Osteocyte (in vitro differentiated cells): ENCODE measurements at regions not wholly inside any gene's neighbourhood (a gene's known extent, or its start where the extent isn't known, plus 50 kb on each side); places are given as distances from the start of the nearest gene placed in this dataset.
"Not testable (repeated sequence)": the region's sequence is repeated elsewhere in the genome, so short reads cannot be mapped to it uniquely, and the experiment has no call there.

Experiments used
- DNase-seq: peaks from one replicate; pipeline ENCODE4 v3.0.0; 2021; ENCODE audit warnings: mixed read lengths; ENCODE audit not compliant: unreplicated experiment; ENCODE audit errors: extremely low spot score
- H3K27ac Mint-ChIP-seq: one replicate; pipeline ENCODE4 v1.8.0; 2021; ENCODE audit warnings: mild to moderate bottlenecking, mixed read lengths; ENCODE audit not compliant: unreplicated experiment
- H3K27me3 Mint-ChIP-seq: one replicate; pipeline ENCODE4 v1.8.0; 2021; ENCODE audit warnings: mixed read lengths; ENCODE audit not compliant: unreplicated experiment
- H3K36me3 Mint-ChIP-seq: one replicate; pipeline ENCODE4 v1.8.0; 2021; ENCODE audit warnings: mixed read lengths; ENCODE audit not compliant: unreplicated experiment
- H3K4me1 Mint-ChIP-seq: one replicate; pipeline ENCODE4 v1.8.0; 2021; ENCODE audit warnings: mixed read lengths; ENCODE audit not compliant: unreplicated experiment
- H3K4me3 Mint-ChIP-seq: one replicate; pipeline ENCODE4 v1.8.0; 2021; ENCODE audit warnings: mild to moderate bottlenecking, moderate library complexity, mixed read lengths; ENCODE audit not compliant: unreplicated experiment
- H3K9me3 Mint-ChIP-seq: one replicate; pipeline ENCODE4 v1.8.0; 2021; ENCODE audit warnings: mixed read lengths; ENCODE audit not compliant: unreplicated experiment
- CTCF ChIP-seq: fragments of 200-600 bp; sonication (generic); IDR thresholded peaks from 2 replicates; pipeline ENCODE4 v1.5.0; 2021; ENCODE audit warnings: antibody characterized with exemption, mild to moderate bottlenecking, moderate library complexity

GRCh38 chr6:11458509-11458908 lies 79.0 kb upstream of the TMEM170B start:
- Mint-ChIP-seq H3K27ac (no peak overlapping the region), H3K27me3 (peaks cover 7% of the 10 kb centered on the region), H3K4me3 (no peak overlapping the region), H3K4me1 (peaks cover 2% of the 10 kb centered on the region), H3K9me3 (no peaks in the 10 kb centered on the region), H3K36me3 (no peaks in the 10 kb centered on the region)
- no peak for DNase-seq
- no peak for TF ChIP-seq CTCF

- not testable (repeated sequence) for H3K4me3 Mint-ChIP-seq, H3K27ac Mint-ChIP-seq, H3K27me3 Mint-ChIP-seq, H3K36me3 Mint-ChIP-seq, H3K9me3 Mint-ChIP-seq, H3K4me1 Mint-ChIP-seq, DNase-seq
Measured at GRCh38 chr6:11457422-11457821, 80.1 kb upstream of the TMEM170B start.

GRCh38 chr6:11452106-11452505 lies 85.4 kb upstream of the TMEM170B start:
- not testable (repeated sequence) for H3K27me3 Mint-ChIP-seq, H3K36me3 Mint-ChIP-seq, H3K4me1 Mint-ChIP-seq, DNase-seq, H3K9me3 Mint-ChIP-seq, H3K4me3 Mint-ChIP-seq, H3K27ac Mint-ChIP-seq

GRCh38 chr6:11450037-11450436 lies 87.5 kb upstream of the TMEM170B start:
- H3K27ac Mint-ChIP-seq = no peak overlapping the region
- peaks cover 10% of the 10 kb centered on the region for H3K27me3 Mint-ChIP-seq
- TF ChIP-seq CTCF = no peak
- no peaks in the 10 kb centered on the region for H3K4me1 Mint-ChIP-seq
- peaks cover 9% of the 10 kb centered on the region for H3K9me3 Mint-ChIP-seq
- DNase-seq = no peak
- no peak overlapping the region for H3K4me3 Mint-ChIP-seq
- no peaks in the 10 kb centered on the region for H3K36me3 Mint-ChIP-seq

- Mint-ChIP-seq H3K36me3 (no peaks in the 10 kb centered on the region), H3K9me3 (peaks cover 9% of the 10 kb centered on the region)
Measured at GRCh38 chr6:11449408-11449807, 88.1 kb upstream of the TMEM170B start.

GRCh38 chr6:11448038-11448437 lies 89.5 kb upstream of the TMEM170B start:
- TF ChIP-seq CTCF = no peak
- no peak for DNase-seq
- Mint-ChIP-seq H3K4me3 (no peak overlapping the region), H3K4me1 (no peaks in the 10 kb centered on the region), H3K27ac (no peak overlapping the region), H3K36me3 (no peaks in the 10 kb centered on the region), H3K27me3 (no peaks in the 10 kb centered on the region), H3K9me3 (peaks cover 6% of the 10 kb centered on the region)

More at GRCh38 chr6:11449408-11449807, 88.1 kb upstream of the TMEM170B start:
- H3K27ac Mint-ChIP-seq = no peak overlapping the region
- no peak for DNase-seq
- no peaks in the 10 kb centered on the region for H3K4me1 Mint-ChIP-seq
- H3K4me3 Mint-ChIP-seq = no peak overlapping the region
- peaks cover 5% of the 10 kb centered on the region for H3K27me3 Mint-ChIP-seq
- TF ChIP-seq CTCF = no peak
